HG02981 (cell line): ENCODE measurements at regions not wholly inside any gene's neighbourhood (a gene's known extent, or its start where the extent isn't known, plus 50 kb on each side); places are given as distances from the start of the nearest gene placed in this dataset.

Experiments used
- ATAC-seq: cut with Tn5 transposase; IDR thresholded peaks from one replicate; pipeline ENCODE4 v1.9.1; 2021; ENCODE audit warnings: mild to moderate bottlenecking, moderate library complexity; ENCODE audit not compliant: unreplicated experiment

- no peak for ATAC-seq
Observed at GRCh38 chr1:209229494-209230061, 353.9 kb upstream of the CAMK1G start.

GRCh38 chr1:209230314-209230713 is 353.2 kb upstream of the CAMK1G start:
- ATAC-seq, result no peak

GRCh38 chr1:209231476-209232156 is 351.9 kb upstream of the CAMK1G start:
- ATAC-seq, result no peak

GRCh38 chr1:209232197-209232596 is 351.3 kb upstream of the CAMK1G start:
- ATAC-seq, result no peak

GRCh38 chr1:209232759-209233158 is 350.8 kb upstream of the CAMK1G start:
- ATAC-seq, result no peak

- no peak for ATAC-seq
Observed at GRCh38 chr1:209235166-209235565, 348.3 kb upstream of the CAMK1G start.

- ATAC-seq, result no peak
Observed at GRCh38 chr1:209238356-209238755, 345.2 kb upstream of the CAMK1G start.

GRCh38 chr1:209240351-209240750 is 343.2 kb upstream of the CAMK1G start:
- no peak for ATAC-seq

- ATAC-seq, result no peak
Observed at GRCh38 chr1:209241487-209241886, 342.0 kb upstream of the CAMK1G start.

- ATAC-seq, result peak; percentile 92
Observed at GRCh38 chr1:209248649-209249279, 334.8 kb upstream of the CAMK1G start.

GRCh38 chr1:209249280-209249670 is 334.2 kb upstream of the CAMK1G start:
- no peak for ATAC-seq

GRCh38 chr1:209249785-209250440 is 333.6 kb upstream of the CAMK1G start:
- no peak for ATAC-seq

GRCh38 chr1:209250861-209251636 is 332.5 kb upstream of the CAMK1G start:
- no peak for ATAC-seq

- no peak for ATAC-seq
Observed at GRCh38 chr1:209256766-209257350, 326.7 kb upstream of the CAMK1G start.

- no peak for ATAC-seq
Observed at GRCh38 chr1:209257454-209257853, 326.1 kb upstream of the CAMK1G start.

- no peak for ATAC-seq
Observed at GRCh38 chr1:209260136-209260535, 323.4 kb upstream of the CAMK1G start.

GRCh38 chr1:209262631-209263030 is 320.9 kb upstream of the CAMK1G start:
- ATAC-seq, result no peak

GRCh38 chr1:209265301-209265700 is 318.2 kb upstream of the CAMK1G start:
- no peak for ATAC-seq

- ATAC-seq, result no peak
Observed at GRCh38 chr1:209266590-209267205, 316.8 kb upstream of the CAMK1G start.

GRCh38 chr1:209267968-209268367 is 315.5 kb upstream of the CAMK1G start:
- ATAC-seq, result no peak
